Mesendoderm (in vitro differentiated cells): ENCODE measurements at regions not wholly inside any gene's neighbourhood (a gene's known extent, or its start where the extent isn't known, plus 50 kb on each side); places are given as distances from the start of the nearest gene placed in this dataset.

Source experiments
- DNase-seq: peaks from one replicate; pipeline ENCODE4 v3.0.0; 2013
- H2AK5ac ChIP-seq: 2 replicates; pipeline ENCODE4 v1.6.1; 2013; ENCODE audit warnings: low read length, inconsistent platforms
- H2BK120ac ChIP-seq: 2 replicates; pipeline ENCODE4 v1.6.1; 2013; ENCODE audit warnings: low read depth, mild to moderate bottlenecking, low read length, moderate library complexity, mixed read lengths
- H2BK15ac ChIP-seq: replicated peaks from 2 replicates; pipeline ENCODE4 v1.6.1; 2013; ENCODE audit warnings: low read depth, mild to moderate bottlenecking, moderate library complexity
- H2BK5ac ChIP-seq: 2 replicates; pipeline ENCODE4 v1.6.1; 2013; ENCODE audit warnings: low read length, inconsistent platforms
- H3K18ac ChIP-seq: 2 replicates; pipeline ENCODE4 v1.6.1; 2013; ENCODE audit warnings: mild to moderate bottlenecking, low read length, mixed read lengths
- H3K23ac ChIP-seq: one replicate; pipeline ENCODE4 v1.6.1; 2013; ENCODE audit warnings: low read length
- H3K27ac ChIP-seq: 2 replicates; pipeline ENCODE4 v1.5.1; 2013; ENCODE audit warnings: low read depth, mild to moderate bottlenecking, inconsistent platforms, low read length, moderate library complexity
- H3K27me3 ChIP-seq: 2 replicates; pipeline ENCODE4 v1.6.1; 2013; ENCODE audit warnings: low read length, control low read depth, mild to moderate bottlenecking, inconsistent platforms; ENCODE audit not compliant: insufficient read depth, poor library complexity
- H3K36me3 ChIP-seq: 2 replicates; pipeline ENCODE4 v1.6.1; 2013; ENCODE audit warnings: low read length, inconsistent platforms; ENCODE audit not compliant: control insufficient read depth, insufficient read depth
- H3K4ac ChIP-seq: one replicate; pipeline ENCODE4 v1.6.1; 2013; ENCODE audit warnings: low read depth, mild to moderate bottlenecking, low read length, moderate library complexity
- H3K4me1 ChIP-seq: 2 replicates; pipeline ENCODE4 v1.6.1; 2013; ENCODE audit warnings: low read depth, low read length, inconsistent platforms; ENCODE audit not compliant: control insufficient read depth
- H3K4me2 ChIP-seq: 2 replicates; pipeline ENCODE4 v1.6.1; 2013; ENCODE audit warnings: low read length
- H3K4me3 ChIP-seq: 2 replicates; pipeline ENCODE4 v1.5.1; 2013; ENCODE audit warnings: mild to moderate bottlenecking, low read length
- H3K56ac ChIP-seq: one replicate; pipeline ENCODE4 v1.6.1; 2013; ENCODE audit warnings: low read length
- H3K79me1 ChIP-seq: 2 replicates; pipeline ENCODE4 v1.6.1; 2013; ENCODE audit warnings: low read length, inconsistent platforms
- H3K79me2 ChIP-seq: 2 replicates; pipeline ENCODE4 v1.6.1; 2013; ENCODE audit warnings: mild to moderate bottlenecking, low read length; ENCODE audit not compliant: control insufficient read depth, insufficient read depth
- H3K9ac ChIP-seq: 2 replicates; pipeline ENCODE4 v1.6.1; 2013; ENCODE audit warnings: low read length, inconsistent platforms
- H4K5ac ChIP-seq: one replicate; pipeline ENCODE4 v1.6.1; 2013; ENCODE audit warnings: low read length
- H4K8ac ChIP-seq: one replicate; pipeline ENCODE4 v1.6.1; 2013; ENCODE audit warnings: low read depth, mild to moderate bottlenecking, control low read depth, low read length, moderate library complexity
- WGBS: extraction: QIAGEN DNeasy Blood & Tissue Kit; methylation state at CpG from one replicate; pipeline ENCODE4 v1.1.7; 2013; ENCODE audit warnings: low lambda C conversion rate, missing lambda C conversion rate; ENCODE audit not compliant: insufficient coverage; ENCODE audit errors: extremely low coverage; 5-methylcytosine and 5-hydroxymethylcytosine counted together

DNA sequence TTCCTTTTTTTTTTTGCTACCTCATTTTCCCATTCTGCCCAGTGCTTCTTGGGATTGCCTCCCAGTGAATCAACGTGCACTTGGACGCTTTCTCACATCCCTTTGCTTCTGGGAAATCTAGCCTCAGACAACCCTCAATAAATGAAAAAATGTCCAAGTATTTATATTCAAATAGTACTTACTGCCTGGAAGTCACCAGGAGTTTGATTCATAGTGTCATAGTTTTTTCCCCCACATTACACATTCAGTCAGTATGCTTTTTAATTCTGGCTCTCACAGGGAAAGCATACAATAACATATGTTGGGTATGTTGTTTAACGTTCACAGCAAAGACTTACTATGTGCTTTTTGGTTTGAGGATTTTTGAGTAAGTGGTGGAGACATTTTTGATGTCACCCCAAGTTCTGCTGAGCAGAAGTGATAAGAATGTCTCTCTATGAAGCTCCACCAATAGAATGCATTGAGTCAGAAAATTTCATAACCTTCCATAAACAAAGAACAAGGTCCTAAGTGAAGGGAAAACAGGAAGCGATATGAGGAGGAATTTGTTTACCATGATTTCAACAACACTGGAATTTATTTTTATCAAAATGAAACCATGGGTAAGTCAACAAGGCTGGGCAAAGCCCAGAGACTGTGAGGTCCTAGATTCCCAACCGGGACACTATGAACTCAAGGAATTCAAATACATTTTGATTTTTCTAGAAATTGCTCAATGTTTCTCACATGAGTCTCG is 301.2 kb upstream of the BMP2 start:
- no peak overlapping the region for H3K18ac ChIP-seq
- no peaks in the 10 kb centered on the region for H3K36me3 ChIP-seq
- DNase-seq, result no peak
- H3K23ac ChIP-seq, result no peak overlapping the region
- no peak overlapping the region for H3K56ac ChIP-seq
- H3K4me3 ChIP-seq, result no peak overlapping the region
- H2AK5ac ChIP-seq, result no peak overlapping the region
- H3K27me3 ChIP-seq, result no peaks in the 10 kb centered on the region
- no peak overlapping the region for H2BK120ac ChIP-seq
- H3K79me2 ChIP-seq, result no peaks in the 10 kb centered on the region
- H4K8ac ChIP-seq, result no peak overlapping the region
- no peak overlapping the region for H2BK15ac ChIP-seq
- H3K4me2 ChIP-seq, result no peak overlapping the region
- no peak overlapping the region for H2BK5ac ChIP-seq
- no peaks in the 10 kb centered on the region for H3K79me1 ChIP-seq
- WGBS, result no CpG with 5 or more reads among the region's 6 CpGs
- no peak overlapping the region for H3K27ac ChIP-seq
- no peaks in the 10 kb centered on the region for H3K4me1 ChIP-seq
- H3K4ac ChIP-seq, result no peak overlapping the region
- no peak overlapping the region for H4K5ac ChIP-seq
- no peak overlapping the region for H3K9ac ChIP-seq

- Histone ChIP-seq H3K56ac (no peak overlapping the region), H4K5ac (no peak overlapping the region), H3K4ac (no peak overlapping the region), H3K27me3 (no peaks in the 10 kb centered on the region), H2BK15ac (no peak overlapping the region), H3K18ac (no peak overlapping the region), H3K4me2 (no peak overlapping the region), H3K27ac (no peak overlapping the region), H3K36me3 (no peaks in the 10 kb centered on the region), H3K4me3 (no peak overlapping the region), H3K23ac (no peak overlapping the region), H3K79me2 (no peaks in the 10 kb centered on the region), H2BK5ac (no peak overlapping the region), H2BK120ac (no peak overlapping the region), H3K4me1 (no peaks in the 10 kb centered on the region), H3K9ac (no peak overlapping the region), H4K8ac (no peak overlapping the region), H2AK5ac (no peak overlapping the region), H3K79me1 (no peaks in the 10 kb centered on the region)
- WGBS, result no CpG with 5 or more reads among the region's 4 CpGs
- no peak for DNase-seq
Measured at GRCh38 chr20:6450841-6451240, 316.6 kb upstream of the BMP2 start.

GRCh38 chr20:6440443-6440799 is 317.6 kb upstream of the FERMT1 start:
- H3K9ac ChIP-seq, result no peak overlapping the region
- H2BK120ac ChIP-seq, result no peak overlapping the region
- no peak overlapping the region for H2BK15ac ChIP-seq
- H3K36me3 ChIP-seq, result no peaks in the 10 kb centered on the region
- no peak overlapping the region for H3K18ac ChIP-seq
- no peak overlapping the region for H4K5ac ChIP-seq
- H3K4me2 ChIP-seq, result no peak overlapping the region
- no peak overlapping the region for H3K4ac ChIP-seq
- WGBS, result no CpG with 5 or more reads among the region's 5 CpGs
- H3K79me2 ChIP-seq, result no peaks in the 10 kb centered on the region
- no peak overlapping the region for H3K23ac ChIP-seq
- no peak overlapping the region for H4K8ac ChIP-seq
- no peaks in the 10 kb centered on the region for H3K27me3 ChIP-seq
- H3K4me3 ChIP-seq, result no peak overlapping the region
- H3K56ac ChIP-seq, result no peak overlapping the region
- H2AK5ac ChIP-seq, result no peak overlapping the region
- H2BK5ac ChIP-seq, result no peak overlapping the region
- no peaks in the 10 kb centered on the region for H3K79me1 ChIP-seq
- H3K27ac ChIP-seq, result no peak overlapping the region
- DNase-seq, result no peak
- no peaks in the 10 kb centered on the region for H3K4me1 ChIP-seq

- H3K36me3 ChIP-seq, result no peaks in the 10 kb centered on the region
- H3K4me2 ChIP-seq, result no peak overlapping the region
- H3K79me2 ChIP-seq, result no peaks in the 10 kb centered on the region
- H4K5ac ChIP-seq, result no peak overlapping the region
- no peak overlapping the region for H2AK5ac ChIP-seq
- no peak overlapping the region for H3K27ac ChIP-seq
- no peak overlapping the region for H4K8ac ChIP-seq
- no peak overlapping the region for H3K56ac ChIP-seq
- H2BK15ac ChIP-seq, result no peak overlapping the region
- no peak overlapping the region for H3K23ac ChIP-seq
- H3K9ac ChIP-seq, result no peak overlapping the region
- no peak for DNase-seq
- no peak overlapping the region for H2BK5ac ChIP-seq
- H2BK120ac ChIP-seq, result no peak overlapping the region
- no peaks in the 10 kb centered on the region for H3K79me1 ChIP-seq
- no peaks in the 10 kb centered on the region for H3K4me1 ChIP-seq
- no peak overlapping the region for H3K4me3 ChIP-seq
- H3K4ac ChIP-seq, result no peak overlapping the region
- no peaks in the 10 kb centered on the region for H3K27me3 ChIP-seq
- WGBS, result no CpG with 5 or more reads among the region's 3 CpGs
- H3K18ac ChIP-seq, result no peak overlapping the region
Measured at GRCh38 chr20:6439737-6440442, 317.1 kb upstream of the FERMT1 start.

DNA sequence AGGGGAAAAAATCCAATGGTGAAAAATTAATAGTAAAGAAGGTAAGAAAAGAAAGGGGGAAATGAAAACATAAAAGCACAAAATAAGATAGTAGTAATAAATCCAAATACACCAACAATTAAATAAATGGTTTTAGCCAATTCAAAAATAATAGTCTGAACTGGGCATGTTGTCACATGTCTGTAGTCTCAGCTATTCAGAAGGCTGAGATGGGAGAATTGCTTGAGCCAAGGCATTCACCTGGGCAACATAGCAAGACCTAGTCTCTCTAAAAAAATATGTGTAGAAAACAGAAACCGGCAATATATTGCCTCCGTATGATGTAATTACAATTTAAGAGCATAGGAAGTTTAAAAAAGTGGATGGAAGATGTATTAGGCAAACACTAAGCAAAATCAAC is 311.3 kb upstream of the FERMT1 start:
- Histone ChIP-seq H3K79me2 (no peaks in the 10 kb centered on the region), H2BK120ac (no peak overlapping the region), H3K36me3 (no peaks in the 10 kb centered on the region), H3K4me3 (no peak overlapping the region), H3K56ac (no peak overlapping the region), H3K27me3 (no peaks in the 10 kb centered on the region), H3K18ac (no peak overlapping the region), H3K4me1 (no peaks in the 10 kb centered on the region), H3K27ac (no peak overlapping the region), H2BK15ac (no peak overlapping the region), H3K9ac (no peak overlapping the region), H3K79me1 (no peaks in the 10 kb centered on the region), H4K5ac (no peak overlapping the region), H2BK5ac (no peak overlapping the region), H2AK5ac (no peak overlapping the region), H3K23ac (no peak overlapping the region), H3K4ac (no peak overlapping the region), H3K4me2 (no peak overlapping the region), H4K8ac (no peak overlapping the region)
- no peak for DNase-seq
- no CpG with 5 or more reads among the region's 2 CpGs for WGBS

GRCh38 chr20:6430381-6430780 is 307.6 kb upstream of the FERMT1 start:
- Histone ChIP-seq H3K79me1 (no peaks in the 10 kb centered on the region), H4K8ac (no peak overlapping the region), H2BK5ac (no peak overlapping the region), H3K4me2 (no peak overlapping the region), H3K79me2 (no peaks in the 10 kb centered on the region), H3K27ac (no peak overlapping the region), H2AK5ac (no peak overlapping the region), H3K18ac (no peak overlapping the region), H3K4ac (no peak overlapping the region), H3K23ac (no peak overlapping the region), H3K27me3 (no peaks in the 10 kb centered on the region), H3K36me3 (no peaks in the 10 kb centered on the region), H2BK15ac (no peak overlapping the region), H3K4me3 (no peak overlapping the region), H3K4me1 (no peaks in the 10 kb centered on the region), H4K5ac (no peak overlapping the region), H2BK120ac (no peak overlapping the region), H3K9ac (no peak overlapping the region), H3K56ac (no peak overlapping the region)
- no peak for DNase-seq
